ENCODE measurements at regions not wholly inside any gene's neighbourhood (a gene's known extent, or its start where the extent isn't known, plus 50 kb on each side); places are given as distances from the start of the nearest gene placed in this dataset.

GRCh38 chr18:28511413-28511821, 334.5 kb upstream of the CDH2 start:
- TF ChIP-seq POLR2AphosphoS5 (IDR thresholded peaks at IDR 0.05; ENCODE audit: low read depth, low read length) (no peak), USF2 (IDR thresholded peaks at IDR 0.05; ENCODE audit: low read length) (no peak), CTCF (IDR thresholded peaks at IDR 0.05; ENCODE audit: control extremely low read depth in 1 of 3, insufficient read depth in 1 of 3, low read depth in 1 of 3, low read length in 3 of 3) (no peak), SIRT6 (IDR thresholded peaks at IDR 0.05; ENCODE audit: low read length) (no peak), EZH2 (IDR thresholded peaks at IDR 0.05; ENCODE audit: low read depth, low read length, severe bottlenecking) (no peak), JUN (IDR thresholded peaks at IDR 0.05; ENCODE audit: low read depth, low read length) (no peak), TAF1 (IDR thresholded peaks at IDR 0.05; ENCODE audit: low read depth, low read length) (no peak), ZNF274 (IDR thresholded peaks at IDR 0.05; ENCODE audit: borderline replicate concordance, extremely low read depth, low read length) (no peak), POLR2A (IDR thresholded peaks at IDR 0.05; ENCODE audit: control extremely low read depth in 1 of 2, low read depth in 2 of 2, low read length in 2 of 2) (no peak)
